ENCODE measurements at regions not wholly inside any gene's neighbourhood (a gene's known extent, or its start where the extent isn't known, plus 50 kb on each side); places are given as distances from the start of the nearest gene placed in this dataset.

DNA sequence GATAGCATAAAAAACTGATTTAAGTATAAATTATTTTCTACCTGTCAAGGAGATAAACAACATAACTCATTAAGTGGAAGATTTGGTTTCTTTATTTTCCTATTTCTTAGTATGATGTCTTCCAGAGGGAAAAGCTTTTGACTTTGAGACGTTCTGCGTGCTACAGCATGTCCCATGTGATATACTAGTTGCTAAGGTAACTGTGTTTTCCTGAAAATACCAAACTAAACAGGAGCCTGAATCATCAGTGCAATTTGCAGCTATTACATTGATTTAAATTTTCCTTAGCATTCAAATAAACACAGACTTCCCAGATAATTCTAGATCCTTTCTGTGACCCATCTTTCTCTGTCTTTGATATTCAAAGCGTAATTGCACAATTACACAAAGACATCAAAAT, 117.7 kb upstream of the P2RY1 start:
- no TSS peak for BruUV-seq (replicated peaks)
- no peak overlapping the region for H3K4me3 Mint-ChIP-seq (ENCODE audit: unreplicated experiment)
- peak; percentile 31 for DNase-seq (ENCODE audit: unreplicated experiment)
- intact Hi-C loops (cut with micrococcal nuclease): no loop called here
- TF ChIP-seq, protein P1, sequence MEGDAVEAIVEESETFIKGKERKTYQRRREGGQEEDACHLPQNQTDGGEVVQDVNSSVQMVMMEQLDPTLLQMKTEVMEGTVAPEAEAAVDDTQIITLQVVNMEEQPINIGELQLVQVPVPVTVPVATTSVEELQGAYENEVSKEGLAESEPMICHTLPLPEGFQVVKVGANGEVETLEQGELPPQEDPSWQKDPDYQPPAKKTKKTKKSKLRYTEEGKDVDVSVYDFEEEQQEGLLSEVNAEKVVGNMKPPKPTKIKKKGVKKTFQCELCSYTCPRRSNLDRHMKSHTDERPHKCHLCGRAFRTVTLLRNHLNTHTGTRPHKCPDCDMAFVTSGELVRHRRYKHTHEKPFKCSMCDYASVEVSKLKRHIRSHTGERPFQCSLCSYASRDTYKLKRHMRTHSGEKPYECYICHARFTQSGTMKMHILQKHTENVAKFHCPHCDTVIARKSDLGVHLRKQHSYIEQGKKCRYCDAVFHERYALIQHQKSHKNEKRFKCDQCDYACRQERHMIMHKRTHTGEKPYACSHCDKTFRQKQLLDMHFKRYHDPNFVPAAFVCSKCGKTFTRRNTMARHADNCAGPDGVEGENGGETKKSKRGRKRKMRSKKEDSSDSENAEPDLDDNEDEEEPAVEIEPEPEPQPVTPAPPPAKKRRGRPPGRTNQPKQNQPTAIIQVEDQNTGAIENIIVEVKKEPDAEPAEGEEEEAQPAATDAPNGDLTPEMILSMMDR (IDR thresholded peaks at IDR 0.05; ENCODE audit: unreplicated experiment): no peak
- CTCF ChIA-PET: no interaction called here
- no peaks in the 10 kb centered on the region for H3K9me3 Mint-ChIP-seq (ENCODE audit: unreplicated experiment)
- POLR2A ChIA-PET: interaction anchor here (0.7 to 3.1 kb wide), 5 partner anchors 14 to 151 kb away, joined by 3 to 10 read pairs (median 4); partner anchors contain the start of gene P2RY1
- no peaks in the 10 kb centered on the region for H3K27me3 Mint-ChIP-seq (ENCODE audit: insufficient read depth, unreplicated experiment)
- peaks cover 11% of the 10 kb centered on the region for H3K4me1 Mint-ChIP-seq (ENCODE audit: insufficient read depth, unreplicated experiment)
- H3K27ac Mint-ChIP-seq (ENCODE audit: low read depth, unreplicated experiment): no peak overlapping the region
- no peaks in the 10 kb centered on the region for H3K36me3 Mint-ChIP-seq (ENCODE audit: insufficient read depth, unreplicated experiment)

DNA sequence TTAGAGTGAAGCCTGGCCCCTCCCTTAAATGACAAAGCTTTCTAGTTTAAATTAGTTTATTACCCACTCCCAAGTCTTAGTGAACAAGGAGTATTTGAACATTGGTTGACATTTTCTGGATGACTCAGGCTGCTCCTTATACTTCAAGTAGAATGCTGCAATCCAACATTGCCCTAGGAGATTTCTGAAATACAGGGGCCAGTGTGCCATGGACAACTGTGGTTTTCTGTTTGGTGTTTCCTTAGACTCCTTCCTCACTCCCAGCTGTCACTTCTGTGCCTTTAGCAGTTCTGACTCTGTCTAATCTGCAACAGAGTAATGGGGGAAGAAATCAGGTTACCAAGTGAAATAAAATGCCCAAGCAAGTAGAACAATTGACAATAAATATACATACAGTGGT, 116.1 kb upstream of the P2RY1 start:
- intact Hi-C loops (cut with micrococcal nuclease): no loop called here
- H3K4me1 Mint-ChIP-seq (ENCODE audit: insufficient read depth, unreplicated experiment): peaks cover 11% of the 10 kb centered on the region
- H3K4me3 Mint-ChIP-seq (ENCODE audit: unreplicated experiment): no peak overlapping the region
- DNase-seq (ENCODE audit: unreplicated experiment): peak; percentile 62
- POLR2A ChIA-PET: interaction anchor here (1.3 to 3.1 kb wide), 4 partner anchors 11 to 80 kb away, joined by 4 to 10 read pairs (median 6); no protein-coding TSS in a partner anchor
- H3K36me3 Mint-ChIP-seq (ENCODE audit: insufficient read depth, unreplicated experiment): no peaks in the 10 kb centered on the region
- H3K27ac Mint-ChIP-seq (ENCODE audit: low read depth, unreplicated experiment): peak overlapping the region; percentile 64
- CTCF ChIA-PET: interaction anchor here (0.6 to 1.2 kb wide), 3 partner anchors 62 to 240 kb away, joined by 3 to 4 read pairs (median 4); partner anchors contain the start of gene P2RY1
- no TSS peak for BruUV-seq (replicated peaks)
- no peaks in the 10 kb centered on the region for H3K27me3 Mint-ChIP-seq (ENCODE audit: insufficient read depth, unreplicated experiment)
- no peaks in the 10 kb centered on the region for H3K9me3 Mint-ChIP-seq (ENCODE audit: unreplicated experiment)
- TF ChIP-seq, protein P1 (IDR thresholded peaks at IDR 0.05; ENCODE audit: unreplicated experiment): no peak

DNA sequence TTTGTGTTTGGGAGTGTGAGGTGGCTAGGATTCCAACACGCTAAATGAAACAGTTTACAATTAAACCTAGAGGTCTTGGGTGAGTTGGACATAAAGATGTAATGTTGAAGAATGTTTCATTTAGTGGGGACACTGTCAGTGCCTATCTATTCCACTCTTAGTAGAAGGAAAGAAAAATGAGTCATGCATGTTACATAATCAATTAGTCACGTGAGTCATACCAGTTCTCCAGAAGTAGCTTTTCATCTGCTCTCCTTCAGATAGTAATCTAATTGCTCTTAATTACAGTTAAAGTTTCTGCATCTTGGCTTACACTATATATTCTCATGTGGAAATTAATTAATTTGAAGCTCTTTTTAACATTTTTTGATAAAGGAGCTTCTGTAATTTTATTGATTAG, 115.7 kb upstream of the P2RY1 start:
- Mint-ChIP-seq H3K27me3 (ENCODE audit: insufficient read depth, unreplicated experiment) (no peaks in the 10 kb centered on the region), H3K9me3 (ENCODE audit: unreplicated experiment) (no peaks in the 10 kb centered on the region), H3K36me3 (ENCODE audit: insufficient read depth, unreplicated experiment) (no peaks in the 10 kb centered on the region), H3K4me1 (ENCODE audit: insufficient read depth, unreplicated experiment) (peaks cover 11% of the 10 kb centered on the region), H3K4me3 (ENCODE audit: unreplicated experiment) (no peak overlapping the region), H3K27ac (ENCODE audit: low read depth, unreplicated experiment) (peak overlapping the region; percentile 64)
- intact Hi-C loops (cut with micrococcal nuclease): no loop called here
- TF ChIP-seq, protein P1 (IDR thresholded peaks at IDR 0.05; ENCODE audit: unreplicated experiment): no peak
- ChIA-PET POLR2A (interaction anchor here (0.8 to 3.1 kb wide), 5 partner anchors 9 to 80 kb away, joined by 4 to 10 read pairs (median 4); no protein-coding TSS in a partner anchor), CTCF (interaction anchor here (0.8 to 1.1 kb wide), 2 partner anchors 116 to 239 kb away, joined by 3 read pairs; partner anchors contain the start of gene P2RY1)
- BruUV-seq (replicated peaks): no TSS peak
- peak; percentile 78 for DNase-seq (ENCODE audit: unreplicated experiment)

DNA sequence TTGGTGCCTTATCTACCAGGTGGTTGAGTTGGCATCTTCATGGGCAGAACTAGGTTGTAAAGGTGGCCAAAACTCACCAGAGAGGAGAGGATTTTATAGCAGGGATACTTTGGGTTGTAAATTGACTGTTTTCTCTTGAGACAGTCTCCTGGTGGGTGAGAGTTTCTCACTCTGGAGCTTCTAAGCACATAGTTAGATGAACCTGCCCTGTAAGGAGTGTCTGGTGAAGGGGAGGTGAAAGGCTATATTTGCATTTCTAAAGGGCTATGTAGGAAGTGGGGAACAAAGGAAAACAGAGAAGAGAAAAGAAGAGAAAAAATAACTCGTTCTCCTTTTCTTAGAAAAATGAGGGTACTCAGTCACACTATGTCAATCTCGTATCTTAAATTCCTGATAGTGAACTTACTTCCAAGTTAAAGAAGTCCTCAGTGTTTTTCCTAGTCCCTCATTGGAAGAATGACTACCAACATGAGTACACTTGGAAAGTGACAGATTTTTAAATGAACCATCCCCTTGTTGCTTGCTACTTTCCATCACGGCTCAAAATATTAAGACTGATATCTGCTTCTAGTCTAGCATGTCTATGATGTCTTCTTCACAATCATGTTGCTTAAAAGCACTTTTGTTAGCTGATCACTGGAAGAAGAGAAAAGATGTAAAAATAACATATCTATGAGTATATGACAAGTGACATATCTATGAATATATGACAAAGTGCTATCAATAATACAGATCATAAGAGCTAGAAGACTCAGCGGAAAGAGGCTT, 113.8 kb upstream of the P2RY1 start:
- Mint-ChIP-seq H3K27me3 (ENCODE audit: insufficient read depth, unreplicated experiment) (no peaks in the 10 kb centered on the region), H3K9me3 (ENCODE audit: unreplicated experiment) (no peaks in the 10 kb centered on the region), H3K36me3 (ENCODE audit: insufficient read depth, unreplicated experiment) (no peaks in the 10 kb centered on the region), H3K4me3 (ENCODE audit: unreplicated experiment) (no peak overlapping the region), H3K27ac (ENCODE audit: low read depth, unreplicated experiment) (no peak overlapping the region), H3K4me1 (ENCODE audit: insufficient read depth, unreplicated experiment) (peaks cover 11% of the 10 kb centered on the region)
- intact Hi-C loops (cut with micrococcal nuclease): no loop called here
- CTCF ChIA-PET: interaction anchor here (1.9 kb wide), 1 partner anchor 114 kb away, joined by 4 read pairs; the partner anchor contains the start of gene P2RY1
- TF ChIP-seq, protein P1 (IDR thresholded peaks at IDR 0.05; ENCODE audit: unreplicated experiment): no peak
- POLR2A ChIA-PET: interaction anchor here (1.5 kb wide), 1 partner anchor 10 kb away, joined by 4 read pairs; no protein-coding TSS in a partner anchor
- no TSS peak for BruUV-seq (replicated peaks)
- DNase-seq (ENCODE audit: unreplicated experiment): no peak
